Sigmoid colon (tissue), 3 donors: ENCODE measurements at regions not wholly inside any gene's neighbourhood (a gene's known extent, or its start where the extent isn't known, plus 50 kb on each side); places are given as distances from the start of the nearest gene placed in this dataset.

Experiments used
- POLR2A ChIP-seq, 2 donors: fragments of 450-650 bp; IDR thresholded peaks; one replicate each; pipeline ENCODE4 v1.6.1; 2016; ENCODE audit warnings: antibody characterized with exemption in 2 of 2, mild to moderate bottlenecking in 2 of 2, moderate library complexity in 2 of 2
- TF ChIP-seq, protein P1 (sequence below), 4 experiments: fragments of 450-650 bp in 3 of 4; fragments of 200-600 bp in 1 of 4; IDR thresholded peaks; one replicate each; pipeline ENCODE4 v1.5.1; 2016 to 2019; ENCODE audit warnings: antibody characterized with exemption in 4 of 4, mild to moderate bottlenecking in 3 of 4, moderate library complexity in 2 of 4

DNA sequence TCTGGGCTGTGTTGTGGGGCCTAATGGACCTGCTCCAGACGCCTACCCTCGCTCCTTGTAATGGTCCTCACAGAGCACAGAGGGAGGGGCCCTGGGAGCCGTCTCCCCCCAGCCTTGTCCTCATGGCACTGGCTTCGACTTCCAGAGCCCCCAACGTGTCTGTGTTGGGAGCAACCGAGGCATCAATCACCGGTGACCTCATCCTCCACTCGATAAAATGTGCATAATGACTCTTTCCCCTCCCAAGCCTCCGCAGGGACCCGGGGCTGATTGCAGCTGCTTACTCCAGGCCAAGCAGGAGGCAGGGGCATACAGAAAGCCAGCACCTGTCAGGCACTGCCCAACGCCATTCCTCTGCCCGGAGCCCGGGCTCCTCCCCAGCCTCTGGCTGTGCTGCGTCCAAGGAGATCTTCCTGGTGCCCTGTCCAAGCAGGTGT, 271.7 kb downstream of the NDUFA10 start:
- TF ChIP-seq, protein P1, sequence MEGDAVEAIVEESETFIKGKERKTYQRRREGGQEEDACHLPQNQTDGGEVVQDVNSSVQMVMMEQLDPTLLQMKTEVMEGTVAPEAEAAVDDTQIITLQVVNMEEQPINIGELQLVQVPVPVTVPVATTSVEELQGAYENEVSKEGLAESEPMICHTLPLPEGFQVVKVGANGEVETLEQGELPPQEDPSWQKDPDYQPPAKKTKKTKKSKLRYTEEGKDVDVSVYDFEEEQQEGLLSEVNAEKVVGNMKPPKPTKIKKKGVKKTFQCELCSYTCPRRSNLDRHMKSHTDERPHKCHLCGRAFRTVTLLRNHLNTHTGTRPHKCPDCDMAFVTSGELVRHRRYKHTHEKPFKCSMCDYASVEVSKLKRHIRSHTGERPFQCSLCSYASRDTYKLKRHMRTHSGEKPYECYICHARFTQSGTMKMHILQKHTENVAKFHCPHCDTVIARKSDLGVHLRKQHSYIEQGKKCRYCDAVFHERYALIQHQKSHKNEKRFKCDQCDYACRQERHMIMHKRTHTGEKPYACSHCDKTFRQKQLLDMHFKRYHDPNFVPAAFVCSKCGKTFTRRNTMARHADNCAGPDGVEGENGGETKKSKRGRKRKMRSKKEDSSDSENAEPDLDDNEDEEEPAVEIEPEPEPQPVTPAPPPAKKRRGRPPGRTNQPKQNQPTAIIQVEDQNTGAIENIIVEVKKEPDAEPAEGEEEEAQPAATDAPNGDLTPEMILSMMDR (IDR thresholded peaks at IDR 0.05): no peak
- no peak for TF ChIP-seq POLR2A (IDR thresholded peaks at IDR 0.05)
